H4 (cell line): ENCODE measurements at regions not wholly inside any gene's neighbourhood (a gene's known extent, or its start where the extent isn't known, plus 50 kb on each side); places are given as distances from the start of the nearest gene placed in this dataset.
"Not testable (repeated sequence)": the region's sequence is repeated elsewhere in the genome, so short reads cannot be mapped to it uniquely, and the experiment has no call there.

Source experiments
- DNase-seq: peaks from one replicate; pipeline ENCODE4 v3.0.0-alpha.2; 2015; ENCODE audit warnings: low spot score

DNA sequence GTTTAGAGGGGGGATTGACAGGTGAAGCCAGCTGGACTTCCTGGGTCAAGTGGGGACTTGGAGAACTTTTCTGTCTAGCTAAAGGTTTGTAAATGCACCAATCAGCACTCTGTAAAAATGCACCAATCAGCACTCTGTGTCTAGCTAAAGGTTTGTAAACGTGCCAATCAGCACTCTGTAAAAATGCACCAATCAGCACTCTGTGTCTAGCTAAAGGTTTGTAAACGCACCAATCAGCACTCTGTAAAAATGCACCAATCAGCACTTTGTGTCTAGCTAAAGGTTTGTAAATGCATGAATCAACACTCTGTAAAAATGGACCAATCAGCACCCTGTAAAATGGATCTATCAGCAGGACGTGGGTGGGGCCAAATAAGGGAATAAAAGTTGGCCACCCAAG lies 120.1 kb upstream of the AGTR1 start:
- DNase-seq: not testable (repeated sequence)

DNA sequence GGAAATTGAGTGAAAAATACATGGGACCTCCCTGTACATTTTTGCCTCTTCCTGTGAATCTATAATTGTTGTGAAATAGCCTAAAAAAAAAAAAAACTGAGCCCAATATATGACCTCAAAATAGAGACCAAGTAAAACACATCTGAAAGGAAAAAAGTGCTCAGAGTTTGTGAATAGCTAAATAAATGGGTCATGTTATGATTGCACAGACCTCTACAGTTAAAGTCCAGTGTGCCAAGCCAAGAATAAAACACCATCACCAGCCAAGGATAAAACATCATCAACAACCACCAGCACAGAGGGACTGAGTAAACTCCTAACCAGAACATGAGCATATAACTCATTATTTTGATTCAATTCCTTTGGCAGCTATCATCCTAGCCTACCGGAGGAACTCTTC lies 115.6 kb upstream of the AGTR1 start:
- no peak for DNase-seq

- DNase-seq: no peak
These were observed 113.9 kb upstream of the AGTR1 start for GRCh38 chr3:148583793-148584192.

DNA sequence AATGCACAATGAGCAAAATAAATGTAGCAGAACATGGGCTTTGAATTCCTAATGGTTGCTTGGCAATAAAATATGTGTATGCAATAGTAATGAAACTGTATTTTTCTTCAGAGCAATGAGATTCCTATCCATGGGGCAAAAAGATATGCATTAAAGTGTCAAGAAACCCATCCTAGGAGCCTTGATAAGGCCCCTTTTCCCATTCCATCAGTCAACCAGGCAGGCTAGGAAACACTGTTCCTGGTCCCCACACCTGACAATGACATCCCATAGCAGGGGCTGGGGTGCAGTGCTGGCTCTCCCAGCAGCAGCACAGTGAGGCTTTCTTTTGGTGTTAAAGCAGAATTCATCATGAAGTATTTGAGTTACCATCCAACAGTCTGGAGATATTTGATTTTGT lies 113.3 kb upstream of the AGTR1 start:
- no peak for DNase-seq

- no peak for DNase-seq
These were observed 111.9 kb upstream of the AGTR1 start for GRCh38 chr3:148585671-148586379.

DNA sequence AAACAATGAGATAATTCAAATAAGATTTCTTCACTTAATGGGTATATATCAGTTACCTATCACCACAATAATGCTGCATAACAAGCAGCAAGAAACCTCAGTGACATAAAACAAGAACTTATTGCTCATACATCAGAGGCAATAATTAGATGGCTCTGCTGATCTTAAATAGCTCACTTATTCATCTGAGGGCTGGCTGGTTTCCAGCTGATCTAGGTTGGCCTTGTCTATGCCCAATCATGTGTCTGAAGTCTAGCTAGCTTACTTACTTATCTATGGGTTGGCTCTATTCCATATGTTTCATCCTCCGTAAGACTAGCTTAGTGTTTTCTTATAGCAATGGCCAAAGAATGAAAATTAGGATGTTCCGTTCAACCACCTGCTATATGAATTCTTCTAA lies 109.4 kb upstream of the AGTR1 start:
- no peak for DNase-seq

DNA sequence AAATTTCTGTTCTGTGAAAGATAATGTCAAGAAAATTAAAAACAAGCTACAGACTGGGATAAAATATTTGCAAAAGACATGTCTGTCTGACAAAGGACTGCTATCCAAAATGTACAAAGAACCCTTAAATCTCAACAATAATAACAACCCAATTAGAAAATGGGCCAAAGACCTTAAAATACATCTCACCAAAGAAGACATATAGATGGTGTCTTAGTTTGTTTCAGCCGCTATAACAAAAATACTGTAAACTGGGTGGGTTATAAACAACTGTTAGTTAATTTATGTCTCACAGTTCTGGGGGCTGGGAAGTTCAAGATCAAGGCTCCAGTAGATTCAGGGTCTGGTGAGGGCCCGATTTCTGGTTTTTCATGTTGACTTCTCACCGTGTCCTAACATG lies 106.2 kb upstream of the AGTR1 start:
- DNase-seq: no peak

DNA sequence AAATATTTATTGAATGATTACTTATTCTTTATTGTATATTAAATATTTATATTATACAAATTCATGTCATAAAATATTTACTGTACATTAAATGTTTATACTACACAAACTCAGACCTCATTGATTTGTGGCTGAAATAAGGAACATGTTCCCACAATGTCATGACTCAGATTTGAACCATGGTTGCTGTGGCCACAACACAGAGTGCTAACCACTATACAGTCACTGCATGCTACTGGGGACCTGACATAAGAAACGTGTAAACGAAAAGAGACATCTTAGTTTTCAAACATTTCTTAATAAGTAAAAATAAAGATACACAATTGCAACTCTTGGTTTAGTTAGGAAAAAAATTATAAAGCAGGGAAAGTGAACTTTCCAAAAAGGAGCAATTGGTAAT lies 99.1 kb upstream of the AGTR1 start:
- no peak for DNase-seq

GRCh38 chr3:148599481-148599880 lies 98.2 kb upstream of the AGTR1 start:
- DNase-seq: no peak

DNA sequence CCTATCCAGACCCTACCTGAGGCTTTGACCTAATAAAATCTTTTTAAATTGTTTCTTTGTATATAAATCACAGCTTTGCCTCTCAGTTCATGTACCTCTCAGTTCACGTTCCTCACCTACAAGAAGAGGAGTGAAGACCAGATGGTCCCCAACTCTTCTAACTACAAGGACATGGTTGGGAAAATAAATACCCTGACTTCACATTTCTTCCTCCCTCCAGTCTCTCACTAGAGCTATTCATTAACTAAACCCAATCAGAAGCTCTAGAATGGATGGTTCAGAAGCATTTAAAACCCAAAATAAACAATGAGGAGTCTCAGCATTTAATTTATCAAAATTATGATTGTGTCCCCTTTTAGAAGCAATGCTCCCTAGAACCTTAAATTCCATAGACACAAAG lies 97.3 kb upstream of the AGTR1 start:
- no peak for DNase-seq

- no peak for DNase-seq
These were observed 96.6 kb upstream of the AGTR1 start for GRCh38 chr3:148600902-148601765.

GRCh38 chr3:148601766-148602685 lies 95.7 kb upstream of the AGTR1 start:
- no peak for DNase-seq

DNA sequence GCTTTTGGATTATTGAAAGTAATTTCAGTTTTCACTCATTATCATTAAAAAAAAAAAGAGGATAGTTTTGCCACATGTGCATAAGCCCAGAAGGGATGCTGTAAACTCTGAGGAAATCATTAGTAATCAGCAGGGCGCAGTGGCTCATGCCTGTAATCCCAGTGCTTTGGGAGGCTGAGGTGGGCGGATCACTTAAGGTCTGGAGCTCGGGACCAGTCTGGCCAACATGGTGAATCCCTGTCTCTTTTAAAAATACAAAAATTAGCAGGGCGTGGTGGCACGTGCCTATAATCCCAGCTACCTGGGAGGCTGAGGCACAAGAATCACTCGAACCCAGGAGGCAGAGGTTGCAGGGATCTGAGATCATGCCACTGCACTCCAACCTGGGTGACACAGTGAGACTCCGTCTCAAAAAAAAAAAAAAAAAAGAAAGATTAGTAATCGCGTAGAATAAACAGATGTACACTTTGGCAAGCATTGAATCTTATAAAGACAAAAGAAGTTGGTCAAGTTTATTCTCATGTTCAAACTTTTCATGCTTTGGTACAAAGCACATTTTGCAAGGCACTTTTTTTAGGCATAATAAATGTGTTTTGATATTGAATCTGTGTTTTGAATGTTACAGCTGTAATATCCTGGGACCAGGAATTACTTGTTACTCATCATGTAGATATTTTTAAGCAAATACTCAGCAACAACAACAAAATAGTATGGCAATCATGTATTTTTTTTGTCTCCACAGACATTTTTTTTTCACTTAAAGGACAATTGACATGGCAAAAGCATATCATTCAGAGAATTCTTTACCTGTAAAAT lies 93.2 kb upstream of the AGTR1 start:
- no peak for DNase-seq

- no peak for DNase-seq
These were observed 92.2 kb upstream of the AGTR1 start for GRCh38 chr3:148605521-148605920.

DNA sequence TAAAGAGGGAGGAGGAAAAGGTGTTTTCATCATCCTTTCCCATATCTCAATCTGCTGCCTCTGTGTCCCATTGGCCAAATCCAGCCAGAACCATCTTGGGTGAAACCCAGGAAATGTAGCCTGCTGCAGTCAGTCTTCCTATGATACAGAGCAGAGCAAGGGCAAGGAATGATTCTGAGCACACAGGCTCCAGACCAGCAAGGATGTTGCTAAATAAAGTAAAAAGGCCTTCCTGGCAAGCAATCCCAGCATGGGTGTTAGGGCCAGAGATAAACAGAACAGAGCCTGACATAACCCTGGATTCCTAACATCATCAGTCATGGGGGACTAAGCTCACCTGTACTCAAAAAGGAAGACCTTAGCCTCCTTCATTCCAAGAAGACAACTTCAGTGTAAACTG lies 90.7 kb upstream of the AGTR1 start:
- no peak for DNase-seq

DNA sequence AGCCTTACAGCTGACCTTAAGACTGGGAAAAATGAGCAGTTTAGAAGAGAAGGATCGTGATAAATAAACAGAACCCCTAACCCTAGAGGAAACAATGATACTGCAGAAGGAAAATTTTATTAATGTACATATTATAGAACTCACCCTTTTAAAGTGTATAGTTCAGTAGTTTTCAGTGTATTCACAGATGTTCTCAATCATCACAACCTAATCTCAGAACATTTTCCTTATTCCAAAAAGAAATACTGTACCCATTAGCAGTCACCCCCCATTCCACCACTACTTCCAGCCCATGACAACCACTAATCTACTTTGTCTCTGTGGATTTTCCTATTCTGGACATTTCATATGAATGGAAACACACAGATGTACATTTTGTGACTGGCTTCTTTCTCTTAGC lies 90.2 kb upstream of the AGTR1 start:
- no peak for DNase-seq

DNA sequence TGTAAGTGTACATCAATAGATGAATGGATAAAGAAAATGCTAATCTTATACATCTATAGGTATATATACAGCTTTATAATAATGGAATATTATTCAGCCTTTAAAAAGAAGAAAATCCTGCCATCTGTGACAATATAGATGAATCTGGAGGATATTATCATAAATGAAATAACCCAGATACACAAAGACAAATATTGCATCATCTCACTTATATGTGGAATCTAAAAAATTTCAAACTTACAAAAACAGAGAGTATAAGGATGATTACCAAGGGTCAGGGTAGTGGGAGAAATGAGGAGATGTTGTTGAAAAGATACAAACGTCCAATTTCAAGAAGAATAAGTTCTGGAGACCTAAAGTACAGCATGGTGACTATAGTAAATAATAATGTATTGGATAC lies 85.4 kb upstream of the AGTR1 start:
- no peak for DNase-seq

- no peak for DNase-seq
These were observed 82.3 kb upstream of the AGTR1 start for GRCh38 chr3:148615382-148615781.

- DNase-seq: no peak
These were observed 72.5 kb upstream of the AGTR1 start for GRCh38 chr3:148625095-148625736.

DNA sequence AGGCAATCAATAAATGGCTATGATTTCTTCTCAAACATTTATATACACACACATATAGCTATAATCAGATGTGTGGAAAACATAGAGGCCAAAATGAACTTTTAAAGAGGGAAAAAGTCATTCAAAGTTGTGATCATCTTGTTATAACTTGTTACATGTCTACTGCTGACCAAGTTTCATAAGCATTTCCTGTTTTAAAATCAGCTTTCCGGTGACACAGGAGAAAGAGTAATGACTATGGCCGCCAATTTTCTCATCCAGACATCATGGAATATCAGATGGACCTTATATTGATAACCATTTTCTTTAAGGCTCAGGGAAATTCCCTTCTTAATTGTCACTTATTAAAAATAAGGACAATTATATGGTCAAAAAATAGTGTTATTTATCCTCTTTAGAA lies 71.7 kb upstream of the AGTR1 start:
- no peak for DNase-seq

DNA sequence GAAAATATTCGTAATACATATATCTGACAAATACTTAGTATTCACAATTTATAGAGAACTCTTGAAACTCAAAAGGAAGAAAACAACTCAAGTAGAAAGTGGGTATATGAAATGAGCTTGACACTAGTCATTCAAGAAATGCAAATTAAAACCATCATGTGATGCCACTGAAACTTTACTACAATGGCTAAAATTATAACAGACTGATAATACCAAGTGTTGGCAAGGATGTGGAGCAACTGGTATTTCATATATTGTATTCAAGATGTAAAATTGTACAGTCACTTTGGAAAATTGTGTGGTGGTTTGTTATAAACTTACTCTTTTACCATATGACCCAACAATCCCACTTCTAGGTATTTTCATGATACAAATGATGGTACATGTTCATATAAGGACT lies 68.7 kb upstream of the AGTR1 start:
- no peak for DNase-seq
